ENCODE measurements at regions not wholly inside any gene's neighbourhood (a gene's known extent, or its start where the extent isn't known, plus 50 kb on each side); places are given as distances from the start of the nearest gene placed in this dataset.

GRCh38 chr16:51440131-51440889 is 289.2 kb upstream of the SALL1 start:
- no peak for TF ChIP-seq CTCF (IDR thresholded peaks at IDR 0.05 in 8 of 11, conservative IDR thresholded peaks at IDR 0.05 in 3 of 11)
- no peak for TF ChIP-seq POLR2A (IDR thresholded peaks at IDR 0.05)
- TF ChIP-seq POLR2AphosphoS5 (IDR thresholded peaks at IDR 0.05): no peak
